ENCODE measurements at regions not wholly inside any gene's neighbourhood (a gene's known extent, or its start where the extent isn't known, plus 50 kb on each side); places are given as distances from the start of the nearest gene placed in this dataset.

DNA sequence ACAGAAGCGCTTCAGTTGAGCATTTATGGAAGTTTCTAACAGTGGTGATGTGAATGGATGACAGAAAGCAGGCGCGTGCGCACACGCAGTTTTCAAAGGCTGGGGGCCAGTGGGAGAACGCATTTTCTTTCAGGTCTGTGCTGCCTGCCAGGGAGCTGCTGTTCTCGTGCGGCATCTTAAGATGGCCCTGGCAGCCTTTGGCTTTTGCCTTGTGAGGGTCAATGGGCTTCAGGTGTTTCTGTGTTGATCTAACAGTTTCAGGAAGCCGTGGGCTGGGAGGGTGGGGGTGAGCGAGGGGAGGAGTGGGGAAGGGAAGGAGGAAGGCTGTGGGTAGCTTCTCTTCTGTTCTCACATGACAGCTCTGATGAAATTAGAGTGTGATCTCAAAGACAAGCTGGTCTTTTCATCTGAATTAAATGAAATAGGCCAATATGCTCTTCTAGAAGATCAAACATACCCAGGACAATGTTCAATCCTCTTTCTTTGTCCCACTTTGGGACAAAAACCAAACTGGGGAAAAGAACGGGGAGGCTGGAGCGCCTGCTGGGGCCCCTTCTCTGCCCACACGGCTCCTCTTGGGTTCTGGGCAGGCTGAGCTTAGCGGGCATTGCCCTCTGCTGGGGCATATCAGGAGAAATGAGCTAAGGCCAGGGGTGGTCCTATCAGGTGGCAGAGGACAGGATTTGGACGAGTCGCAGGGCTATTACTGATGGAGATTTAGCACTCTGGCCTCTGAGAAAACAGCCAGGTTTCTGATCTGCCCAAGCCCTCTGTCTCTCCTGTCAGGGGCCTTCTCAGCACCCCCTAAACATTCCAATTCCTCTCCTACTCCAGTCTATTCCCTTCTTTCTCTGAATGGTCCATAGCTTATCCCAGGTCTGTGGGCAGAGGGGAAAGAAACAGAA lies 126.2 kb upstream of the LGALSL start:
- Histone ChIP-seq H3K27me3 (ENCODE audit: control insufficient read depth, insufficient read depth, low read length) (no peaks in the 10 kb centered on the region), H3K9me3 (ENCODE audit: control insufficient read depth, low read length) (no peaks in the 10 kb centered on the region), H3K4me1 (ENCODE audit: control insufficient read depth, insufficient read depth, low read length) (peaks cover 43% of the 10 kb centered on the region), H3K36me3 (ENCODE audit: control insufficient read depth, insufficient read depth, low read length) (no peaks in the 10 kb centered on the region), H3K9ac (ENCODE audit: low read length) (no peak overlapping the region), H3K4me3 (ENCODE audit: low read length) (no peak overlapping the region)

DNA sequence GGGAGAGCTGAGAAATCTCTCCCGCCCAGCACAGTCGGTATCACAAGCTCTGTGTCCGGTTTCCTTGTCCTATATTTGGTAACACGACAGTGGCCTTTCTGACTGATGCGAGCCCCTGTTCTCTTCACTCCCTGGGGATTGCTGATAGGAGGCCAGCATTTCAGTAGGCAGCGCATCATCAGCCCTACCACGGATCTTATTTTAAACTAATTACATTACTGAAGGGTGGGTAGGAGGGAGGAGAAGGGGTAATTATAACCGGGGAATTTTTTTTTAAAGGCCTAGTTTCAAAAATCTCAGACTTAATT lies 125.6 kb upstream of the LGALSL start:
- peaks cover 37% of the 10 kb centered on the region for H3K4me1 ChIP-seq (ENCODE audit: control insufficient read depth, insufficient read depth, low read length)
- H3K9me3 ChIP-seq (ENCODE audit: control insufficient read depth, low read length), result no peaks in the 10 kb centered on the region
- no peaks in the 10 kb centered on the region for H3K36me3 ChIP-seq (ENCODE audit: control insufficient read depth, insufficient read depth, low read length)
- H3K27me3 ChIP-seq (ENCODE audit: control insufficient read depth, insufficient read depth, low read length), result no peaks in the 10 kb centered on the region
- no peak overlapping the region for H3K9ac ChIP-seq (ENCODE audit: low read length)
- H3K4me3 ChIP-seq (ENCODE audit: low read length), result no peak overlapping the region

DNA sequence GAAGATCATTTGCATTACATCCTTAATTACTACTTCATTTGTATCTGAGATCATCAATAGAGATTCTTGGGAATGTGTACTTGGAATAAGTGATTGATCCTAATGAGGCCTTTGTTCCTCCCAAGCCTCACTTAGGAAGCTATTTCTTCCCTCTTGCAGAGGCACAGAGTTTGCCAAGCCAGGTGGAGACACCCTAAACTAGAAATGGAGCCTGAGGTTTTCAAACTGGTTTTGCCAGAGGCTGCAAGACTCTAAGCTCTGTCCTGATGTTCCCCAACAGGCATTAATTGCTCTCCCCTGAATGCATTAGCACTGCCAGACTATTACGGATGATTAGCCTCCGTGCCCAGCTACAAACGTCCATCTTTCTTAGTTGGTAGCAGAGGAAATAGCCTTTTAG lies 125.2 kb upstream of the LGALSL start:
- H3K9ac ChIP-seq (ENCODE audit: low read length), result no peak overlapping the region
- peaks cover 34% of the 10 kb centered on the region for H3K4me1 ChIP-seq (ENCODE audit: control insufficient read depth, insufficient read depth, low read length)

DNA sequence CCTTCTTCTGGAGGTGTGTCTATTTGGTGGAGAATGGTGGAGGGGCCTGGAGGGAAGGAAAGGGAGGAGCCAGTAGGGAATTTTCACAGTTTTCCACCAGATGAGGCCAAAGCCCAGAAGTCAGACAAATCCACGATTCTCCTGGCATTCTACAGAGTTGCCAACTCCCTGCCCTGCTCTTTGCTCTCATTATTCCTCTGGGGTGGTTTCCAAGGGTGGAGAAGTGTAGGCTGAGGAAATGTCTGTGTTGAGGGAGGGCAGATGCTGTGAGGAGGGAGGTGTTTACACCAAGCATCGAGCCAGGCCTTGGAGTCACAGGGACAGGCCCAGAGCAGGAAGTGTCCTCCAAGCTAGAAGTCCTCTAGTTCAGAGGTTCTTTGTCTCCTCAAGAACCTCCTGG lies 124.1 kb upstream of the LGALSL start:
- no peak overlapping the region for H3K4me3 ChIP-seq (ENCODE audit: low read length)
- H3K9me3 ChIP-seq (ENCODE audit: control insufficient read depth, low read length), result no peaks in the 10 kb centered on the region
- peak overlapping the region; percentile 55 for H3K9ac ChIP-seq (ENCODE audit: low read length)
- no peaks in the 10 kb centered on the region for H3K27me3 ChIP-seq (ENCODE audit: control insufficient read depth, insufficient read depth, low read length)
- H3K4me1 ChIP-seq (ENCODE audit: control insufficient read depth, insufficient read depth, low read length), result peaks cover 34% of the 10 kb centered on the region
- no peaks in the 10 kb centered on the region for H3K36me3 ChIP-seq (ENCODE audit: control insufficient read depth, insufficient read depth, low read length)

More for the DNA sequence above, 125.2 kb upstream of the LGALSL start:
- no peak overlapping the region for H3K4me3 ChIP-seq (ENCODE audit: low read length)
- H3K36me3 ChIP-seq (ENCODE audit: control insufficient read depth, insufficient read depth, low read length), result no peaks in the 10 kb centered on the region
- no peaks in the 10 kb centered on the region for H3K9me3 ChIP-seq (ENCODE audit: control insufficient read depth, low read length)
- H3K27me3 ChIP-seq (ENCODE audit: control insufficient read depth, insufficient read depth, low read length), result no peaks in the 10 kb centered on the region

DNA sequence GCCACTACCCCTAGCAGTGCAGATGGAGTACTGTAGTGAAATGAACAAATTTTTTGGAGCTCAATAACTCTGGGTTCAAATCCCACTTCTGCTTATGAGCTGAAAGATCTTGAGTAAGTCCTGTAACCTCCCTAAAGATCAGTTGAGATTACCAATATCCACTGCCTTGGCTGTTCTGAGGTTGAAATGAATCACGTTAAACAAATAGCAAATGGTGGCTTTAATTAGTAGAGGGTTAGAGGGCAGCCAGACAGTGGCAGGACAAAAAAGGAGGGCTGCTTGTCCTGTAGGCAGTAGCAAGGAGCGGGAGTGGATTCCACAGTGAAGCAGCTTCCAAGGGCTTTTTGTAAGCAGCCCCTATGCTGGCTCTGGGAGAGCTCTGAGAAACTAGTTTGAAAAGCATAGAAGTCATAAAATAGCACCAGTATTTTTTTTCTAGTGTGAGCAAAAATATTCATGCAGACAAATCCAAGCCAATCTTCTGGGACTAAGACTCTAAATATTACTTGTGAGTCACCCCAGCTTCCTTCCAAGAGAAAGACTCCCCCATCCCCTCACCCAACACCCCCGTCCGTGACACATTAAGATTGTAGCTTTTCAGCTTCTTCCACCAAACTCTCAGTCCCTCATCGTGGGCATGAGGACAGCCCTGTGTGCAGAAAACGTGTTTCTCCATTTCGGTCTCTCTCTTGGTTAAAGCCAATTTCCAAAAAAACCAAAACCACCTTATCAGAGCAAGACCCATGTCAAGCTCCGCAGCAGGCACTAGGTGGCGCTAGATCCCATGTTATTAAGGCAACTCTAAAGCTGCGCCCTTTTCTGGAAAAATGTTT lies 123.5 kb upstream of the LGALSL start:
- Histone ChIP-seq H3K27me3 (ENCODE audit: control insufficient read depth, insufficient read depth, low read length) (no peaks in the 10 kb centered on the region), H3K4me3 (ENCODE audit: low read length) (no peak overlapping the region), H3K9ac (ENCODE audit: low read length) (peak overlapping the region; percentile 55), H3K9me3 (ENCODE audit: control insufficient read depth, low read length) (no peaks in the 10 kb centered on the region), H3K36me3 (ENCODE audit: control insufficient read depth, insufficient read depth, low read length) (no peaks in the 10 kb centered on the region), H3K4me1 (ENCODE audit: control insufficient read depth, insufficient read depth, low read length) (peaks cover 34% of the 10 kb centered on the region)

DNA sequence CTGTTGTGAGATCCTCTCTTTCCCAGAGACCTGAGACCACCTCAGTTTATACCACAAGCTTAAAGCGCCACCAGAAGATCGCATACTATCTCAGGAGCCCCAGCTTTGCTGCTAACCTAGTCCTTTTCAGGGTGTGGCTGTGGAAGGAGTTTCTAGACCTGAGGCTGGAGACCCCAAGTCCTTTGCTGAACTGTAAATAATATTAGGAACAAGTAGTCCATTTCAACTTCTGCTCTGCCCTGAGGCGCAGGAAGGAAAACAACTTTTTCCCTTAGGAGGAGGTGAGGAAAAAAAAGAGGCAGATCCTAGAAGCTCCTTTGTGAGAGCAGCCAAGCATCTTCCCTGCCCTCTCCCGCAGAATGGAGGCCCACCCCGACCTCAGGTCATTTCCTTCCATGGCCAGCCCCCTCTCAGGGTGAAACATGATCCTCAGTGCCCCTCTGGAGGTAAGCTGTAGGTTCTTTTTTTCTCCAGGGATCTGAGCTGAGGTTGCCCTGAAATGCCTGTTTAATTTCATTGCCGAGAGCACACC lies 122.8 kb upstream of the LGALSL start:
- H3K36me3 ChIP-seq (ENCODE audit: control insufficient read depth, insufficient read depth, low read length), result no peaks in the 10 kb centered on the region
- no peaks in the 10 kb centered on the region for H3K9me3 ChIP-seq (ENCODE audit: control insufficient read depth, low read length)
- no peak overlapping the region for H3K4me3 ChIP-seq (ENCODE audit: low read length)
- no peak overlapping the region for H3K9ac ChIP-seq (ENCODE audit: low read length)
- peaks cover 34% of the 10 kb centered on the region for H3K4me1 ChIP-seq (ENCODE audit: control insufficient read depth, insufficient read depth, low read length)
- no peaks in the 10 kb centered on the region for H3K27me3 ChIP-seq (ENCODE audit: control insufficient read depth, insufficient read depth, low read length)

DNA sequence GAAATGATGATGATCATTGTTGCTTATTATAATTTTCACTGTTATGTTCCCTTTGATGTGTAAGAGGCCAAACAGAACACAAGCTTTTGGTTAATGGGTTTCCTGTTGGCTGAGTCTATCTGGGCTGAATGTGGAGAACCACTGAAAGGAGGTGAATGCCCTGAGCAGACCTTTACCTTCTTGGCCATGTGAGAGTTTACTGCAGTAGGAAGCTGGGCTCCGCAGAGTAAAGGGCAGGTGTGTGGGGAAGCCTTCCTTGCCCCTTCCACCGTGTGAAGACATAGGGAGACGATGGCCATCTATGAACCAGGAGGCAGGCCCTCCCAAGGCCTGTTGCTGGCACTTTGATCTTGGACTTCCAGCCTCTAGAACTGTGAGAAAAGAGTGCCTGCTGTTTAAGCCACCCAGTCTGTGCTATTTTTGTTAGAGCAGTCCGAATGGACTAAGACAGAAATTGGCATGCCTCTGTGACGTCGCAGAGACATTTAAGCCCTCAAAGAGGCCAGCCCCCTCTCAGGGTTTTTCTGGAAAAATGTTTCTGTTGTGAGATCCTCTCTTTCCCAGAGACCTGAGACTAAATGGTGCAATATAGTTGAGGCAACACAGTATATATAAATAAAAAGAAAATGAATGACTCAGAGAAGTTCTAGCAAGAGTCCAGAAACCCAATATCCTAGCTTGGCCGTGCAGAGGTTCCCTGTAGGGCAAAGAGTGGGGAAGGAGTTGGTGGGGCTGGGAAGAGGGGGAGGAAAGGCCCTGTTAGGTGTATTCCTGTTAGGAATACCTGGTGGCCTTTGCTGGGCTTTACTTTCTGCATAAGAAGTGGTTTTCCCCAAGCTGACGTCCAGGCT lies 121.9 kb upstream of the LGALSL start:
- Histone ChIP-seq H3K9ac (ENCODE audit: low read length) (no peak overlapping the region), H3K4me3 (ENCODE audit: low read length) (no peak overlapping the region), H3K4me1 (ENCODE audit: control insufficient read depth, insufficient read depth, low read length) (peaks cover 32% of the 10 kb centered on the region), H3K27me3 (ENCODE audit: control insufficient read depth, insufficient read depth, low read length) (no peaks in the 10 kb centered on the region), H3K36me3 (ENCODE audit: control insufficient read depth, insufficient read depth, low read length) (no peaks in the 10 kb centered on the region), H3K9me3 (ENCODE audit: control insufficient read depth, low read length) (no peaks in the 10 kb centered on the region)

DNA sequence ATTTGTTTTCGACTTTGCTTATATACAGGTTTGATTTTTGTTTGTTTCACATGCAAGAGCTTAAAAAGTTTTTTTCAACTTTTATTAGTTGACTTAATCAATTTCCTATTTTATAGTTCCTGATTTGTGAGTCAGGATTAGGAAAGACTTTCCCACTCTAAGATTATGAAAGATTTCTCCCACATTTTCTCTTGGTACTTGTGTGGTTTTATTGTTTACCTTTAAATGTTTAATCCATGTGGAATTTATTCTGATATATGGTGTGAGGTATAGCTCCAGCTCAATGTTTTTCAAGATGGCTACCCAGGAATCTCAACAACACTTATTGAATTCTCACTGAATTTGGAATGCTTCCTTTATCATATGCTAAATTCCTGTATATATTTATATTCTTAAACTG lies 117.8 kb upstream of the LGALSL start:
- Histone ChIP-seq H3K36me3 (ENCODE audit: control insufficient read depth, insufficient read depth, low read length) (no peaks in the 10 kb centered on the region), H3K4me3 (ENCODE audit: low read length) (no peak overlapping the region)

DNA sequence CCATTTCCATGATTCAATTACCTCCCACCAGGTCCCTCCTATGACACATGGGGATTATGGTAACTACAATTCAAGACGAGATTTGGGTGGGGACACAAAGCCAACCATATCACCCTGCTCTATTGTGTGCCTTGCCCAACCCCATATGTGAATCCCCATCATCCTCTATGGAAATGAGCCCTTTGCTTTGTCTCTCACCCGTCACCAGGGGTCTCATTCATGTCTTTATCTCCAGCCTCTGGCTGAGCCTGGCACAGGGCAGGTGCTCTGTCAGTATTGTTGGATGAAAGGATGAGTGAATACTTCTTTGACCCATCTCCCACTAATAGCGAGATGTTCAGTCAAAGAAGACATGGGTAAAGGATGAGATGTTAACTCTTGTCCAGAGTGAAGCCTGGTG lies 116.6 kb upstream of the LGALSL start:
- Histone ChIP-seq H3K9me3 (ENCODE audit: control insufficient read depth, low read length) (no peaks in the 10 kb centered on the region), H3K36me3 (ENCODE audit: control insufficient read depth, insufficient read depth, low read length) (no peaks in the 10 kb centered on the region), H3K27me3 (ENCODE audit: control insufficient read depth, insufficient read depth, low read length) (no peaks in the 10 kb centered on the region), H3K4me1 (ENCODE audit: control insufficient read depth, insufficient read depth, low read length) (no peaks in the 10 kb centered on the region), H3K9ac (ENCODE audit: low read length) (no peak overlapping the region), H3K4me3 (ENCODE audit: low read length) (no peak overlapping the region)

More for the DNA sequence above, 117.8 kb upstream of the LGALSL start:
- Histone ChIP-seq H3K27me3 (ENCODE audit: control insufficient read depth, insufficient read depth, low read length) (no peaks in the 10 kb centered on the region), H3K9me3 (ENCODE audit: control insufficient read depth, low read length) (no peaks in the 10 kb centered on the region), H3K9ac (ENCODE audit: low read length) (no peak overlapping the region), H3K4me1 (ENCODE audit: control insufficient read depth, insufficient read depth, low read length) (no peaks in the 10 kb centered on the region)

DNA sequence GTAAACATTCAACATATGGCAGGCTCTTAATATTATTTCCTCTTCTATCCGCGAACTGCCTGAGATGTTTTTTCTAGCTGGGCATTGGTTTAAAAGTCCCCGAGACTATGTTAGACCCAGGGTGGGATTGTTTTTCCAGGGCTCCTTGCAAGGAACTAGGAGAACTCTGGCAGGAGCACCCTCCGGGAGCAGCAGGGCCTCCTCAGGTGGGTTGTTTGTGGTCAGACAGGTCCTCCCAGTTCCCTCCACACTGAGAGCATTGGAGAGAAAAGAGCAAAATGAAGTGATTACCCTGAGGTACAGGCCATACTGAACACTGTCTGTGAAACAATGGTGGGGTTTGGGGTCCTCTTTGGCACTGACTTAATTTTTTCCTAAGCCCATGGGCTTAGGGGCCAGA lies 115.9 kb upstream of the LGALSL start:
- Histone ChIP-seq H3K27me3 (ENCODE audit: control insufficient read depth, insufficient read depth, low read length) (no peaks in the 10 kb centered on the region), H3K9ac (ENCODE audit: low read length) (no peak overlapping the region)

DNA sequence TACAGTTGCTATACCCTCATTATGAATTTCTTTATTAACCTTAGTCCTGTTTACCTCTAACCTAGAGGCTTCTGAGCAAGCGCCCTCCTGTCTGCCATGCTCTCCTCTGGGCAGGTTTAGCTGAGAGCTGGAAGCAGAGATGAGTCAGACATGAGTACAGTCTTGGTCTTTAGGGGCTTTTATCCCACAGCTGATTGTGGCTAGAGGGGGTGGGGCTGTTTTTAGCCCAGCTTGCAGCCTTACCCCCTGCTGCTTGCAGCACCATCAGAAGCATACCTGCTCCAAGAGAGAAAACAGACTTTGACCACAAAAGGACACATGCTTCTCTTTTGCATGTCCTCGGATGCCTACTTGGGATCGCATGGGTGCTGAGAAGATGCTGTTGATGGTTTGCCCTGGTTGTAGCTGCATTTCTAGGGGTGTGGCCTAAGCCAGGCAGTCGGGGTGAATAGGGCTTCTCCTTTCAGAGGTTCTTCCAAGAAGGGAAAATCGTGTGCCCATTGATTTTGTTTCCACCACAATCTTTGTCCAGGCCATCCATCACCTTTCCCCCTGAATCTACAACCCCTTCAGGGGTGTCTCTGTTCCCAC lies 115.0 kb upstream of the LGALSL start:
- no peaks in the 10 kb centered on the region for H3K9me3 ChIP-seq (ENCODE audit: control insufficient read depth, low read length)
- no peaks in the 10 kb centered on the region for H3K36me3 ChIP-seq (ENCODE audit: control insufficient read depth, insufficient read depth, low read length)
- no peaks in the 10 kb centered on the region for H3K4me1 ChIP-seq (ENCODE audit: control insufficient read depth, insufficient read depth, low read length)
- H3K9ac ChIP-seq (ENCODE audit: low read length), result no peak overlapping the region
- no peaks in the 10 kb centered on the region for H3K27me3 ChIP-seq (ENCODE audit: control insufficient read depth, insufficient read depth, low read length)
- H3K4me3 ChIP-seq (ENCODE audit: low read length), result no peak overlapping the region

More for the DNA sequence above, 115.9 kb upstream of the LGALSL start:
- Histone ChIP-seq H3K4me3 (ENCODE audit: low read length) (no peak overlapping the region), H3K9me3 (ENCODE audit: control insufficient read depth, low read length) (no peaks in the 10 kb centered on the region), H3K36me3 (ENCODE audit: control insufficient read depth, insufficient read depth, low read length) (no peaks in the 10 kb centered on the region), H3K4me1 (ENCODE audit: control insufficient read depth, insufficient read depth, low read length) (no peaks in the 10 kb centered on the region)

Data from mucosa of stomach (tissue), 1 donor.